Iris pigment epithelial cell (primary cell): ENCODE measurements at regions not wholly inside any gene's neighbourhood (a gene's known extent, or its start where the extent isn't known, plus 50 kb on each side); places are given as distances from the start of the nearest gene placed in this dataset.

Experiments
- DNase-seq: peaks from one replicate; pipeline ENCODE4 v3.0.0-alpha.2; 2011; ENCODE audit warnings: low read depth

DNA sequence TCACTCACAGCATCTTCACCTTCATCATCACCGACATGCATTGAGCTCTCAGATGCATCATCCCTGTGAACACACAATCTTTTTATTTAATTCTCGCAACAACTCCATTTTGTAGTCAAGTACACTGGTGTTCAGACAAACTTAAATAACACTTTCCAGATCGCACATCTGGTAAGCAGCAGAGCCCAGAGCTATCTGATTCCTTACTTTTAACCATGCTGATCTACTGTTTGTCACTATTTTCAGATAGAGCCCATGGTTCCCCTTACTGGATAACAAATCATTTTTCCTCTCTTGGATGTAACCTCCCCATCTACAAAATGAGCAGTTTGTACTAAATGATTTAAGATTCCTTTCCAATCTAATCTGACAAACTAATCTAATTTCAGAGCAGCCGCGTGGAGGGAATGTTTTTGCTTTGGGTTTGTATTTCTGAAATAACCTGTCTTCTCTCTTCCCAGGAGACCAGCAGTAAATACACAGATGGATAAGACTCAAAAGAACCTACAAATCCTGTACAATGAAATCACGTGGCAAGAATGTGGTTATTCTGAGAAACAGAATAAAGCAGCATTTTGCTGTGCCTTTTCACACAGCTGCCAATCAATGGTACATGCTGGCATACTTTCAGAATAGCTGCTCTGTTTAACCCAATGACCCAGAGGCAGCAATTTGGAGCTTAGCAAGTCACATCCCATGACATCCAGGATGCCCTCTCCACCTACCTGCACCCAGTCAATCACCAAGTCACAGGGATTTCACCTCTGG is 72.9 kb upstream of the CCL2 start:
- no peak for DNase-seq

- DNase-seq = peak; percentile 21
Measured at GRCh38 chr17:34195987-34196386, 59.1 kb upstream of the CCL2 start.

DNA sequence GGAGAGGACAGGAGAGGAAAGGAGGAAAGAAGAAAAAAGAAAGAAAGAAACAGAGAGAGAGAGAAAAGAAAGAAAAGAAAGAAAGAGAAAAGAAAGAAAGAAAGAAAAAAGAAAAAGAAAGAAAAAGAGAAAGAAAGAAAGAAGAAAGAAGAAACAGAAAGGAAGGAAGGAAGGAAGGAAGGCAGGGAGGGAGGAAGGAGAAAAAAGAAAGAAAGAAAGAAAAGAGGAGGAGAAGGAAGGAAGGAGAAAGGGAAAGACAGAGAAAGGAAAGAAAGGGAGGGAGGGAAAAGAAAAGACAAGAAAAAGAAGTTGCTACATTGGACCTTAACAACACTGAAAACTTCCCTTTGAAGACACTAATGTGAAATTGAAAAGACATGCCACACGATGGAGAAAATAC is 56.6 kb upstream of the CCL2 start:
- no peak for DNase-seq

DNA sequence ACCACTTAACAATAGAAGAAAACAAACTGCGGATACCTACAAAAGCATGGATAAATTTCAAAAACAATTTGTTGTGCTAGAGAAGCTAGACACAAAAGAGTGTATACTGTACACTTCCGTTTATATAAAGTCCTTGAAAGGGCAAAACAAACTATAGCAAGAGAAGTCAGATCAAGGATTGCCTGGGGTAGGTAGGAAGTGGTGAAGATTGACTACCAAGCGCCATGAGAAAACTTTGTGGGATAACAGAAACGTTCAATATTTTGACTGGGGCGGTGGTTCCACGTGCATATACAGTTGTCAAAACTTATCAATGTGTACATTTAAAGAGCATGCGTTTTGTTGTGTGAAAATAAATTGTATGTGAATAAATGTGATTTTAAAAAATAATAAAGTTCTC is 55.6 kb upstream of the CCL2 start:
- no peak for DNase-seq

DNA sequence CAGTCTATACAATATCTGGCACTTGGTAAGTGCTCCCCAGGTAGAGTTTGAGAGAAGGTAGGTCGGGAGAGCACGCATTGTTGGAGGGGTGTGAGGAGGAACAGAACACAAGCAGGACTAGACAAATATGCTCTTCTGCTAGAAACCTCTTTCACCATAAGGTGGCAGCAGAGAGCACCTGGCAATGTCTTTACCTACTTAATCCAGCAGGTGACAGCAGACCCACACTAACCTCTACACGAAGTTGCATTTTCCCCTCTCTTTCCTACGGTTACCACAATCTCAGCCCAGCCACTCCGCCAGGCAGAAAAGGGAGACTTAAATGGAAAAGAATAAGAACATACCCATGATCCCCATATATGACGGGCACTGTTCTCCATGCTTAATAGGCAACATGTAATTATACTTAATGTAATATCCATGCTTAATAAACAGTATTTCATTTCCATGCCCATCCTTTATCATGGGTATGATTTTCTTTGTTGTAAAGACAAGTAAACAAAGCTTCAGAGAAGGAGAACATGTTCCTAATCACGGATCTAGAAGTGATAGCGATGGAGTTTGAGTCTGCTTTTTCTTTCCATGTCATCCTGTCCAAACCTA is 55.1 kb upstream of the CCL2 start:
- peak; percentile 81 for DNase-seq

GRCh38 chr17:34201225-34201624 is 53.9 kb upstream of the CCL2 start:
- peak; percentile 28 for DNase-seq

- no peak for DNase-seq
Measured at GRCh38 chr17:34201767-34202166, 53.3 kb upstream of the CCL2 start.

DNA sequence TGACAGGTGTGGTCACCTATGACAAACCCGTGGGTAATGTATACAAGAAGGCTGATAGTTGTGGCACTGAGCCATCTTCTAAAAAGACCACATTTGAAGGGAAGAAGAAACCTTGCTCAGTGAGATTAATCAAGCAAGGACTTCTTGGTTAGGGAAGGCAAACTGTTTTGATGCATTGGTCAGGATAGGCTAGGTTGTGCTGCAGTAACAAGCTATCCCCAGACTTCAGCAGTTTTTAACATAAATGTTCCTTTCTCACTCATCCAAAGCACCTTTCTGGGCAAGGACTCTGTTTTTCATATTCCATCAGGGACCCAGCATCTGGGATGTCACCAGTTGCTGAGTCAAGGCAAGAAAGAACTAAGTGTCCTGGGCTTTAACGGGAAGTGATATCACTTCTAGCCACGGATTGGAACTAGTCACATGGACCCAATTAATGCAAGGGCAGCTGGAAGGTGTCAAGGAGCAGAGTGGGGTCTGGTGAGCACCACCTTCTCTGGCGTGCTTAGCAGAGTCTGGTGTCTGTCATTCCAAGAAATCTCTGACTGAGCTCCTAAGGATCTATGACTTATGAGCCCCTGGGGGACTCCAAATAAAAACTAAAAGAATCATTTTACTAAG is 52.0 kb upstream of the CCL2 start:
- DNase-seq = no peak

GRCh38 chr17:34204402-34204801 is 50.7 kb upstream of the CCL2 start:
- DNase-seq = no peak
